ENCODE measurements at regions not wholly inside any gene's neighbourhood (a gene's known extent, or its start where the extent isn't known, plus 50 kb on each side); places are given as distances from the start of the nearest gene placed in this dataset.

DNA sequence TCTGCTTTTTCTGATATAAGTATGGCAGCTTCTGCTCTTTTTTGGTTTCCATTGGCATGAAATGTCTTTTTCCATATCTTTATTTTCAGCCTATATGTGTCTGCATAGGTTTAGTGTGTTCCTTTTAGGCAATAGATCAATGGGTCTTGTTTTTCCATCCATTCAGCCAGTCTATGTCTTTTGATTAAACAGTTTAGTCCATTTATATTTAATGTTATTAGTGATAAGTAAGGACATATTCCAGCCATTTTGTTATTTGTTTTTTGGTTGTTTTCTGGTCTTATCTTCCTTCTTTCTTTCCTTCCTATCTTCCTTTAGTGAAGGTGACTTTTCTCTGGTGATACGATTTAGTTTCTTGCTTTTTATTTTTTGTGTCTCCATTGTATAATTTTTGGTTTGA lies 101.3 kb upstream of the LRRC3B start:
- H3K36me3 Mint-ChIP-seq (ENCODE audit: low read depth, unreplicated experiment) = no peaks in the 10 kb centered on the region
- no peaks in the 10 kb centered on the region for H3K4me1 Mint-ChIP-seq (ENCODE audit: low read depth, unreplicated experiment)
- no peaks in the 10 kb centered on the region for H3K4me1 ChIP-seq (ENCODE audit: insufficient read depth, low read length)
- FAIRE-seq (no peak), DNase-seq (ENCODE audit: low read depth) (no peak)
- H3K4me3 Mint-ChIP-seq (ENCODE audit: unreplicated experiment) = no peak overlapping the region
- H2AFZ ChIP-seq (ENCODE audit: low read depth, low read length) = no peak overlapping the region
- no peak overlapping the region for H3K9ac ChIP-seq (ENCODE audit: low read length)
- H3K4me2 ChIP-seq (ENCODE audit: low read length) = no peak overlapping the region
- H3K27ac ChIP-seq (ENCODE audit: low read depth, low read length) = no peak overlapping the region
- no peaks in the 10 kb centered on the region for H4K20me1 ChIP-seq (ENCODE audit: insufficient read depth, low read length)
- no peak overlapping the region for H3K4me3 ChIP-seq (ENCODE audit: insufficient read depth, low read depth, low read length)
- H3K27me3 ChIP-seq (ENCODE audit: insufficient read depth, low read length) = no peaks in the 10 kb centered on the region
- peaks cover 7% of the 10 kb centered on the region for H3K9me3 ChIP-seq (ENCODE audit: insufficient read depth, low read depth, low read length)
- no peaks in the 10 kb centered on the region for H3K79me2 ChIP-seq (ENCODE audit: insufficient read depth, low read length)
- no peaks in the 10 kb centered on the region for H3K27me3 Mint-ChIP-seq (ENCODE audit: low read depth, unreplicated experiment)
- H3K27ac Mint-ChIP-seq (ENCODE audit: unreplicated experiment) = no peak overlapping the region
- H3K36me3 ChIP-seq (ENCODE audit: insufficient read depth, low read length) = no peaks in the 10 kb centered on the region
- no peaks in the 10 kb centered on the region for H3K9me3 Mint-ChIP-seq (ENCODE audit: unreplicated experiment)
- TF ChIP-seq, protein P1, sequence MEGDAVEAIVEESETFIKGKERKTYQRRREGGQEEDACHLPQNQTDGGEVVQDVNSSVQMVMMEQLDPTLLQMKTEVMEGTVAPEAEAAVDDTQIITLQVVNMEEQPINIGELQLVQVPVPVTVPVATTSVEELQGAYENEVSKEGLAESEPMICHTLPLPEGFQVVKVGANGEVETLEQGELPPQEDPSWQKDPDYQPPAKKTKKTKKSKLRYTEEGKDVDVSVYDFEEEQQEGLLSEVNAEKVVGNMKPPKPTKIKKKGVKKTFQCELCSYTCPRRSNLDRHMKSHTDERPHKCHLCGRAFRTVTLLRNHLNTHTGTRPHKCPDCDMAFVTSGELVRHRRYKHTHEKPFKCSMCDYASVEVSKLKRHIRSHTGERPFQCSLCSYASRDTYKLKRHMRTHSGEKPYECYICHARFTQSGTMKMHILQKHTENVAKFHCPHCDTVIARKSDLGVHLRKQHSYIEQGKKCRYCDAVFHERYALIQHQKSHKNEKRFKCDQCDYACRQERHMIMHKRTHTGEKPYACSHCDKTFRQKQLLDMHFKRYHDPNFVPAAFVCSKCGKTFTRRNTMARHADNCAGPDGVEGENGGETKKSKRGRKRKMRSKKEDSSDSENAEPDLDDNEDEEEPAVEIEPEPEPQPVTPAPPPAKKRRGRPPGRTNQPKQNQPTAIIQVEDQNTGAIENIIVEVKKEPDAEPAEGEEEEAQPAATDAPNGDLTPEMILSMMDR (IDR thresholded peaks at IDR 0.05; ENCODE audit: insufficient read depth, low read depth, low read length) = no peak
- no peak for TF ChIP-seq EZH2 (IDR thresholded peaks at IDR 0.05; ENCODE audit: insufficient read depth, low read length)

DNA sequence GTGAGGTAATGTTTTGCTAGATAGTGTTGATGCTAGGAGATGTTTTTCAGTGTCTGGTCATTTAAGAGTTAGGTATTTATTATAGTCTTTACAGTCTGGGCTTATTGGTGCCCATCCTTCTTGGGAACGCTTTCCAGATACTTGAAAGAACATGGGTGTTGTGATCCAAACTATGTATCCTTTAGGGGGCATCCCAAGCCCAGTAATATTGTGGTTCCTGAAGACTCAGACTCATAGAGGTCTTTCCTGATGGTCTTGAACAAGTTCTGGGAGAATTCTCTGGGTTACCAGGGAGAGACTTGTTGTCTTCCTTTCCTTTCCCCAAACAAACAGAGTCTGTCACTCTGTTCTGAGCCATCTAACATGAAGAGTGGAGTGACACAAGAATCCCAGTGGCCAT lies 99.7 kb upstream of the LRRC3B start:
- H3K4me1 Mint-ChIP-seq (ENCODE audit: low read depth, unreplicated experiment) = no peaks in the 10 kb centered on the region
- no peak overlapping the region for H3K4me2 ChIP-seq (ENCODE audit: low read length)
- no peak overlapping the region for H3K4me3 Mint-ChIP-seq (ENCODE audit: unreplicated experiment)
- H3K27ac Mint-ChIP-seq (ENCODE audit: unreplicated experiment) = no peak overlapping the region
- H3K36me3 Mint-ChIP-seq (ENCODE audit: low read depth, unreplicated experiment) = no peaks in the 10 kb centered on the region
- H3K27me3 ChIP-seq (ENCODE audit: insufficient read depth, low read length) = no peaks in the 10 kb centered on the region
- no peaks in the 10 kb centered on the region for H3K79me2 ChIP-seq (ENCODE audit: insufficient read depth, low read length)
- peaks cover 7% of the 10 kb centered on the region for H3K9me3 ChIP-seq (ENCODE audit: insufficient read depth, low read depth, low read length)
- no peak for TF ChIP-seq EZH2 (IDR thresholded peaks at IDR 0.05; ENCODE audit: insufficient read depth, low read length)
- TF ChIP-seq, protein P1 (IDR thresholded peaks at IDR 0.05; ENCODE audit: insufficient read depth, low read depth, low read length) = no peak
- no peak for FAIRE-seq
- H3K27me3 Mint-ChIP-seq (ENCODE audit: low read depth, unreplicated experiment) = no peaks in the 10 kb centered on the region
- no peak overlapping the region for H3K27ac ChIP-seq (ENCODE audit: low read depth, low read length)
- no peak overlapping the region for H3K4me3 ChIP-seq (ENCODE audit: insufficient read depth, low read depth, low read length)
- no peaks in the 10 kb centered on the region for H4K20me1 ChIP-seq (ENCODE audit: insufficient read depth, low read length)
- no peak overlapping the region for H2AFZ ChIP-seq (ENCODE audit: low read depth, low read length)
- no peaks in the 10 kb centered on the region for H3K4me1 ChIP-seq (ENCODE audit: insufficient read depth, low read length)
- no peaks in the 10 kb centered on the region for H3K36me3 ChIP-seq (ENCODE audit: insufficient read depth, low read length)
- no peak overlapping the region for H3K9ac ChIP-seq (ENCODE audit: low read length)
- no peak for DNase-seq (ENCODE audit: low read depth)
- no peaks in the 10 kb centered on the region for H3K9me3 Mint-ChIP-seq (ENCODE audit: unreplicated experiment)

DNA sequence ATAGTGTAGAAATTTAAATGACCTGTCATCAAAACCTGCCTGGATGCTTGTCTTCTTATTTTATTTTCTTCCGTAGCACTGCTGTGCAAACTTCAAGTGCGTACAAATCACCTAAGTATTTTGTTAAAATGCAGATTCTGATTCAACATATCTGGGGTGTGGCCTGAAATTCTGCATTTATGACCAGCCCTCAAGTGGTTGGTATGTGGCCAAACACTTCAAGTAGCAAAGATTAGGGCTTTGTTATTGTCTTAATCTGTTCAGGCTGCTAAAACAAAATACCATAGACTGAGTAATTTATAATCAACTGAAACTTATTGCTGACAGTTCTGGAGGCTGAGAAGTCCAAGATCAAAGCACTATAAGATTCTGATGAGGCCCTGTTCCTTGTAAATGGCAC lies 97.6 kb upstream of the LRRC3B start:
- H3K27ac Mint-ChIP-seq (ENCODE audit: unreplicated experiment) = no peak overlapping the region
- no peaks in the 10 kb centered on the region for H3K9me3 Mint-ChIP-seq (ENCODE audit: unreplicated experiment)
- H3K36me3 ChIP-seq (ENCODE audit: insufficient read depth, low read length) = no peaks in the 10 kb centered on the region

More for the DNA sequence above, 97.6 kb upstream of the LRRC3B start:
- Histone ChIP-seq H3K79me2 (ENCODE audit: insufficient read depth, low read length) (no peaks in the 10 kb centered on the region), H3K9ac (ENCODE audit: low read length) (no peak overlapping the region), H2AFZ (ENCODE audit: low read depth, low read length) (no peak overlapping the region), H3K4me1 (ENCODE audit: insufficient read depth, low read length) (no peaks in the 10 kb centered on the region), H3K4me2 (ENCODE audit: low read length) (no peak overlapping the region), H3K9me3 (ENCODE audit: insufficient read depth, low read depth, low read length) (peaks cover 7% of the 10 kb centered on the region), H3K27me3 (ENCODE audit: insufficient read depth, low read length) (no peaks in the 10 kb centered on the region), H4K20me1 (ENCODE audit: insufficient read depth, low read length) (no peaks in the 10 kb centered on the region), H3K4me3 (ENCODE audit: insufficient read depth, low read depth, low read length) (no peak overlapping the region), H3K27ac (ENCODE audit: low read depth, low read length) (no peak overlapping the region)
- DNase-seq (ENCODE audit: low read depth) (no peak), FAIRE-seq (no peak)
- no peak overlapping the region for H3K4me3 Mint-ChIP-seq (ENCODE audit: unreplicated experiment)
- no peaks in the 10 kb centered on the region for H3K36me3 Mint-ChIP-seq (ENCODE audit: low read depth, unreplicated experiment)
- TF ChIP-seq, protein P1 (IDR thresholded peaks at IDR 0.05; ENCODE audit: insufficient read depth, low read depth, low read length) = no peak
- no peak for TF ChIP-seq EZH2 (IDR thresholded peaks at IDR 0.05; ENCODE audit: insufficient read depth, low read length)
- H3K4me1 Mint-ChIP-seq (ENCODE audit: low read depth, unreplicated experiment) = no peaks in the 10 kb centered on the region
- H3K27me3 Mint-ChIP-seq (ENCODE audit: low read depth, unreplicated experiment) = no peaks in the 10 kb centered on the region

Measured in astrocyte (in vitro differentiated cells and primary cell).